SW 1271 (cell line): ENCODE measurements at regions not wholly inside any gene's neighbourhood (a gene's known extent, or its start where the extent isn't known, plus 50 kb on each side); places are given as distances from the start of the nearest gene placed in this dataset.

Experiments
- DNase-seq, 2 experiments: peaks; one replicate each; lab custom pipeline; 2025; lab: John Stamatoyannopoulos, UW

DNA sequence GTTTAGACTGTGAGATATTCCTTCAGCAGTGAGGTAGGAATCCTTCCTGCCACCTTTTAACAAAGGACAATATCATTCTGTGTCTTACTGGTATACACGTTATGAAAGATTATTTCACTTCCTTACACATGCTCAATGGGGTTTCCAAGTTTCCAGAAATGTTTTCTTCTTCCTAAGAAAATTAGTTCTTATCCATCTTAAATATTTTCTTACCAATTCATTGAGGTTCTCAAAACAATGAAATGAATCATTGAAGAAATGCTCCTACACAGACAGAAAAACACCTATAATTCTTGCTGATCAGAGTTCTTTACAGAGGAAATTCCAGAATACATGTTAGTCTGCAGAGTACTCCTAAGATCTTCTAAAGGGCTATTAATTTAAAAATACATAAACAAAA is 51.4 kb upstream of the SEC61G start:
- no peak for DNase-seq

DNA sequence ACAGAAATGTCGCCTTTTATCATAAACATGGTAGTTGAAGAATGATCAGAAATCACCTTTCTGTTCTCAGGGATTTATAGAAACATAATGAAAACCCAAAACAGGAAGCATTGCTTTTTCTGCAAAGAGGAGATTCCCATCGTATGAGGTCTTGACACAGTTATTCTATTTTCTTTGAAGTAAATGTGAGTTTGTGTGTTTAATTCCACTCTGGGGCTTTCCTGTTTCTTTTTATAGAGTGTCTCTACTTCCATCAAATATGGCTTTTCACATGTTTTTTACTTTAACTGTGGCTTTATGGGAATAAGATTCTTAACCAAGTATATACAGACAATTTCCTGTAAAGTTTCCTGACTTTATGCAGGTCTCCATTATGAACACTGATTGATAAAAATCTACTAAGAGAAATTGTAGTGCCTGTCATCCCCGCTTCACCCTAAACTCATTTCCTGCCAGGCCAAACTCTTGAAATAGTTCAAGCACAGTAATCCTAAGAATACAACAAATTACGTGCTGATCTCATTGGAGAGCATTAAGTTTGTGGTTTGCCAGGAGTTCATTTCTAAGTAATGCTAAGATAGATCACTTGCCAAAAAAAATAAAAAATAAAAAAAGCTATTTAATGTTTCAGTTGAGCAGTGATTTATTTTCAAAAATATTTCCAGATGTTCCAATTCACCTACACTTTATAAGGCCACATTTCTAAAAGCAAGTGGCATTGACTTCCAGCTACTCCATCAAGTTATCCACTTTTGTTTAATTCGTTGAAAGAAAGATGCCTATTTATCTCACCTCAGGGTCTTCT is 52.2 kb upstream of the SEC61G start:
- no peak for DNase-seq

DNA sequence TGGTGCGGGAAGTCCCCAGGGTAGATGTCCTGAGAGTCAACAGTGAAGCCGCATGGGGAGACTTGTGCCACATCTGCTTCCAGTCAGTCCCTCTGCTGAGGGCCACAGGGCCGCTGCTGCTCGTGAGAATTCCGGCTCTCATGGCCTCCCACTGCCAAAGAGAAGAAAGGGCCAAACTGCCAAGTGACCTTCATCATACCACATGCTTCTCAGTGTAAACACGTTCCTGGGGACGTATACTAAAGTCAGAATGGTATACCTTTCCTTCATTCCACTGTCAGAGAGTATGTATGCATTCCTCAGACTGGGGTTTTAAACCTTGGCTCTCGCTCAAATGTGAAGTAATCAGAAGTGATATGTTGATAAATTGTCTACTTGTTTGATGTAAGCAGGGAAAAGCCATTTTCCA is 52.8 kb upstream of the SEC61G start:
- DNase-seq = no peak

DNA sequence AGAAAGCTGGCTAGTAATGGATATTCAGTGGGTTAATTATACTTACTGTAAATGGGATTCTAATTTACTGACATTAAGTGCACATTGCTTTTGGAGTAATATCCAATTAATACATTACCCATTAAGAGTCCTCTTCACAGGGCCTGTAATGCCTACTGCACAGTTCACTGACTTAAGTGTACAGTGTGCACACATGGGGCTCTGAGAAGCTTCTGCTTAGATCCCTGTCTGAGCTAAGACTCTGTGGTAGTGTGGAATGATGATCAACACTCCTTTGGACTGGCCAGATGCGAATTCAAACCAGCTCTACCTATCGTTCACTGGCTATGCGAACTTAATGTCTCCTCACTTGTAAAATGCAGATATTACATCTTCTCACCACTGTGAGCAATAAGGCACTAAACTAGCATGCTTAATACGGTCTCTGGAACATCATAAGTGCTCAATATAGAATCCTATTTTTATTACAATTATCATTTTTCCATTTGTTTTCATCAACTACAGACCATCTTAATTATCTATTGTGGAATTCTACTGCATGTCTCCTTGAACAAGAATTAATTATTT is 53.8 kb upstream of the SEC61G start:
- no peak for DNase-seq

DNA sequence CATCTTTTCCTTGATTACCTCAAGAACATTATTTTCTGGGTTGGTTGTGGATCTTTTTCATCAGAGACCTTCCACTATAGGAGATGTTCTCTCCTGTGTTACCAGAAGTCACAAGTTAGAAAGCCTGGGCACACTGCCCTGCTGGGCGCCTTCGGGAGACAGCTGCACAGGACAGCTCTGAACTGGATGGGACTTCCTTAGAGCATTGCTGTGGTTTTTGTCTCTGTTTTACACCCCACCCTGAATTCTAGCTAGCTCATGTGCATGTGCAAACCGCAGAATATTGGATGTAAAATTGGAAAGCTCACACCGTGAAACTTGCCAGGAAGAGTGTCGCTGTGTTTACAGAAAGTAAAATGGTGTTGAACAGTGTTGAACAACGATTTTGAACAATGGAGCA is 54.4 kb upstream of the SEC61G start:
- DNase-seq = no peak

DNA sequence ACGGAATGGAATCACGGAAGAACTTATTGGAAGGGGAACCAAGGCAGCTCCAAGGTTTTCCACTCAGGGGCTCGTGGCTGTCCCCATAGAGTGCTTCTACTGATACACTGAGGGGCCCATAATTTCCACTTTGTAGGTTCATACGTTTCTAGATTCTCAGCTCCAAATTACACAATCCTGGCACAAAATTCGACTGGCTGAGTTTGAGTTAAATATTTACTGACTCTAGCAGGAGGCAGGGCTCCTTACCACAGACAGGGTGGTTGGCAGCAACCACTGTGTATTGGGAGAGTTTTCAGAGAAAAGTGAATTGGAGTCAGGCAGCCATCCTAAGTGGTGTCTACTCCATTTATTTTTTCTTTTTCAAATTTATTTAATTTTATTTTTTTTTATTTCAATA is 55.4 kb upstream of the SEC61G start:
- no peak for DNase-seq

DNA sequence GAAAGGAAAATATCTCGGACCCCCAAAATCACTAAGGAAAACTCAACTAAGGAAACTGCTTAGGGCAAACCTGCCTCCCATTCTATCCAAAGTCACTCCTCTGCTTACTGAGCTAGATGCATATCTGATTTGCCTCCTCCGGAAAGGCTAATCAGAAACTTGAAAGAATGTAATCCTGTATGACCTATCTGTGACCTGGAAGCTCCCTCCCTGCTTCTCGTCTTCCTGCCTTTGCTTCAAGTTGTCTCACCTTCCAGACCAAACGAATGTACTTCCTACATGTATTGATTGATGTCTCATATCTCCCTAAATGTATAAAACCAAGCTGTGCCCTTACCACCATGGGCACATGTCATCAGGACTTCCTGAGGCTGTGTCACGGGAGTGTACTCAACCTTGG is 58.1 kb upstream of the SEC61G start:
- DNase-seq = no peak

DNA sequence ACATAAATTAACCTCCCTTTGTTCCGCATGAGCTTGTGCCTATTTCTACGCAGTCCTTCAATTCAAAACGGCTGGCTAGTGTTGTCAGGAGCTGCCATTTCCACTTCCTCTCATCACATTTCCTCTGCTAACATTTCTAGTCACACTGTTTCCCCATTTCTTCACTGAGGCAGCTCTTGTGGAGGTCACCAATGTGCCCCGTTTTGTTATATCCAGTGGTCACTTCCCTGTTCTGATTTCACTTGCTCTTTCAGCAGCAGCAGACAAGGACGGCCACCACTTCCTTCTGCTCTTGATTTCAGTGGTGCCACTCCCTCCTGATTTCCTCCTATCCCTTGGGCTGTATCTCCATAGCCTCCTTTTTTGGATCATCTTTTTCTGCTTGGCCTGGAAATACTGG is 64.8 kb upstream of the SEC61G start:
- no peak for DNase-seq

DNA sequence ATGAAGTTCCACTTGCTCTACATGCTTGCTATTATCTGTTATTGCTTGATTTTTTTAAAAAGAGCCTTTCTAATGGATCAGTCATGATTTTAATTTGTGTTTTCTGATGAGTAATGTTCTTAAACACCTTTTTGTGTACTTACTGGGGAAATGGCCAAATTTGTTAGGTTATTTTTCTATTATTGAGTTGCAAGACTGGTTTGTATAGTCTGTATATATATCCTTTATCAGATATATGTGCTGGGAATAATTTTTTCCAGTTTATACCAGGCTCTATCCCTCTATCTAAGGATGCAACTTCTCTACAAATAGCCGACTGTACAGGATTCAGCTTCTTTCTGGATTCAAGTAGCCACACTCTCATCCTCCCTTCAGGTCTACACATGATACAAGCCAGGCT is 65.6 kb upstream of the SEC61G start:
- DNase-seq = no peak

DNA sequence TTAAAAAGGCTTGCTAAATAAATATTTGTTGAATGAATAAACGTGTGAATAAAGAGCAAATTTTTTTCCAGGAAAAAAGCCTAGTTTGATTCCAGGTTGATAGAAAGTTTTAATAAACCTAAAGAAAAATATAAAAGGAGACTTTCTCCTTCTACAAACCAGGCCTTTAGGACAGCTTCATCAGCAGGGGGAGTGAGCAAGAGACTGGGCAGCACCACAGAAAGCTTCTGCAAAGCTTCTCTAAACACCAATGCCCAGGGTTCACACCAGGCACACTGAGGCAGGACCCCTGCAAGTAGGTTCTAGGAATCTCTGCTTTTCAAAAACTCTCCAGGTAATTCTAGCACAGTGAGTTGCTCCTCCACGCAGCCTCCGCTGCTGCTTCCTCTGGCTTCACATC is 66.4 kb upstream of the SEC61G start:
- DNase-seq = no peak

DNA sequence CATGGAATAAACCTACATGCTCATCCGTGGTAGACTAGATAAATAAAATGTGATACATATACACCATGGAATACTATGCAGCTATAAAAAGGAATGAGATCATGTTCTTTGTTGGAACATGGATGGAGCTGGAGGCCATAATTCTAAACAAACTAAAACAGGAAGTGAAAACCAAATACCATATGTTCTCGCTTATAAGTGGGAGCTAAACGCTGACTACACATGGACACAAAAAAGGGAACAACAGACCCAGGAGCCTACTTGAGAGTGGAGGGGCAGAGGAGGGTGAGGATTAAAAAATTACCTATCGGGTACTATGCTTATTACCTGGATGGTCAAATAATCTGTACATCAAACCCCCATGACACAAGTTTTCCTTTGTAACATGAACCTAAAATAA is 68.7 kb upstream of the SEC61G start:
- no peak for DNase-seq

DNA sequence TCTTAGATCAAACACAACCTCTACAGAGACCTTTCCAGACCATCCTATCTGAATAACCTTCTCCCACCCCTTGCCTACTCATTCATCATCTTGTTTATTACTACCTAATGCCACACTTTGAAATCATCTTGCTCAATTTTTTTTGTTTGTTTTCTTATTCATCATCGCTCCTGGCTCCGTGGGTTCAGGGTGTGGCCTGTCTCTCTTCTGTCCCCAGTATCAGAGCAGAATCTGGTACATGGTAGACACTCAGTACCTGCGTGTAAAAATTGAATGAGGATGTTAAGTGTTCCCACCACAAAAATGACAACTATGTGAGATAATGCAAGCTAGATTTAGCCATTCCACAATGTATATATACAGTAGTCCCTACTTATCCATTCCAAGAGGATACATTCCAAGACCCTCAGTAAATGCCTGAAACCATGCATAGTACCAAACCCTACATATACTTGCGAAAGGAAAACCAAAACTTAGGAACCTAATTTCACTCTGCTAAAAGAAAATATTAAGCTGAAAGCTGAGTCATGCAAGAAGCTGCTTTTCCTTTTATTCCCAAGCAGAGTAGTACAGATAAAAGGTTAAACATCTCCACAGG is 72.1 kb upstream of the SEC61G start:
- DNase-seq = peak in 1 of 2 experiments; percentile 68

DNA sequence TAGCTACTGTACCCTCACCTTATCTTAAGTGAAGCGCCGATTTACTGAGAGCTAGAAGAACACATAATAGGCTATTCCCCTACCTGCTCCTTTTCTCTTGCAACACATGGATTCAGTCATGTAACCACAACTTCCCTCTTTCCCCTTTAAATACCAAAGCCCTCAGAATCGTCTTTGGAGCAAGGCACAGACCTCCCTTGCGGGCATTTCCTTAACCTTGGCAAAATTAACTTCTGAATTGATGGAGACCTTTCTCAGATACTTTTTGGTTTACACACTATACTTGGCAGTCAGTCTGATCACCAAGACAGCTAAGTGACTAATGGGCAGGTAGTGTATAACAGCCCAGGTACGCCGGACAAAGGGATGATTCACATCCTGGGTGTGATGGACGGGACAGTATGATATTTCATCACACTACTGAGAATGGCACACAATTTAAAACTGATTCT is 72.7 kb upstream of the SEC61G start:
- DNase-seq = peak in 1 of 2 experiments; percentile 53

DNA sequence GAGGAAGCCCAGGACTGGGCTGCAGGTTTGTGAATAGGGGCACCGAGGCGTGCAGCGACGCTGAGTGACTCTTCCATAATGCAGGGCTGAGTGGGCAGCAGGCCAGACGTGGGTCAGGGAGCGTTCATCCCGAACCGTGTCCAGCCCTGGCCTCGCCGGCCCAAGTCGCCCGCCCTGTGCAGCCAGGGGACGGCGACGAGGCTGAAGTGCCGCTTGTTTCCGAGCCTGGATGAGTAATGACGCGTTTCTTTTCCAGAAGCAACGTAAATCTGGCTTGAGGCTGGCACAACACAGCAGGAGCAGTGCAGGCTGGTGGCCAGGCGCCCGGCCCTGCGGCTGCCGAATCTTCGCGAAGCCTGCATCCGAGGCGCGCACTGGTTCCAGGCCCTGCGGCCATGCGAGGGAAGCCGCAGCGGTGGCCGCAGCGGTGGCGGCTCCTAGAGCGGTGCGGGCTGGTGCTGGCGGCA is 74.0 kb upstream of the SEC61G start:
- no peak for DNase-seq

DNA sequence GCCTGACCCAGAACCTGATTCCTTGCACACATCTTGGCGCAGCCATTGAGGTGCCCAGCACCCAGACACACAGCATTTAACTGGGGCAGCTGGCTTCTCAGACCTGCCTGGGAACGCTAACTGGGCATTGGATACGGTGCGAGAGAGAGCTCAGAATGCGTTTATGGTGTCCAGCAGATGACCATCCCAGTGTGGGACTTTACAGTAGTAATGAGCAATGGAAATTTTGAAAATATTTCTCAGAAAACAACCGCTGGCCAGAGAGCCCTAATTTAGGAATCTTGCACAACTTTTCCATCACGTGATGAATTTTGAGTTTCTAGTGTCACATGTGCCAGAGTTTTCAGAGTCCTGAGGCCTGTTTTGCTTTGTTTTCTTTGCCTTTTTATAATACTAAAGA is 78.2 kb upstream of the SEC61G start:
- no peak for DNase-seq

DNA sequence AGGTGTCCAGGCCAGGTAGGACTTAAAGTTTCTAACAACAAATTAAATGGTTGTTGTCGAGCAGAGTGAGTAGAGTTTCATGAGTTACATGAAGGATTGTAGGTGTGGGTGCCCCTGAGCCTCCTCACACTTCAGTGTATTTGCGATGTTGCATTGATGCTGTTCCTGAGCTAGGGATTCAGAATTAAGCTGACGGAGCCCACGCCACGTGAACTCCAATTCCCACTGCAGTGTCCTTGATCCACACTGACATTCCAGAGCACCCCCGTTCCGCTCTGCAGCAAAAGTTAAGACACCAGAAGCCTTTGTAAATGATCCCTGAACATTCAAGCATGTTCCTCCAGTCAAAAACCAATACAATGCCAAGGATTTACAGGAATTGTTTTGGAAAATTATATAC is 78.8 kb upstream of the SEC61G start:
- no peak for DNase-seq

DNA sequence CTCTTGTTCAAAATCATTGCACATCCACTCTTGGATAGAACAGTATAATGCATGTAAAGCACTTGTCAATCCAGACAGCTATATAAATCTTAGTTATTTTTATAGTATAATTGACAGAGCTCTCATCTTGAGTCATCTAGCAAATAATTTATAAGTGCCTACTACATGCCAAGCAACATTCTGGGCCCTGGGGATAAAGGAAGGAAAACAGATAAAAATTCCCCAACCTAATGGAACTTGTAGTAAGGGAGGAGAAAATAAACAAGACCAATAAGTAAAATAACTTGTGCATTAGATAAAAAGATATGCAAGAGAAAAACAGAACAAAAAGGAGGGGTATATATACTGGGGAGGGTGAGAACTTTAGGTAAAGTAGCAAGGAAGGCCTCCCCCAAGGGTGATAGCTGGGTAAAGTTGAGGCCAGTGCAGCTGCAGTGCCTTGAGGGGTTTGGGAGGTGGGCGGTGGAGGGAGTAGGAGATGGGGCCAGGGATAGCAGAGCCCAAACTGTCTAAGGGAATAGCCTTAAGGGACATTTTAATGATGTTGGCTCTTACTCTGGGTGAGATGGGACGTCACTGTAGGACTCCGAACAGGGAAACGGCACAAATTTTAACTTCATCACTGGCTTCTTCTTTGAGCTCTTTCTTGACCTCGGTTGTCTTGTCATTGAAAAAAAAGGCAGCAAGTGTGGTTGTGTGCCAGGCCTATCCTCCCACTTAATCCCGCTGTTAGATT is 79.3 kb upstream of the SEC61G start:
- DNase-seq = no peak

DNA sequence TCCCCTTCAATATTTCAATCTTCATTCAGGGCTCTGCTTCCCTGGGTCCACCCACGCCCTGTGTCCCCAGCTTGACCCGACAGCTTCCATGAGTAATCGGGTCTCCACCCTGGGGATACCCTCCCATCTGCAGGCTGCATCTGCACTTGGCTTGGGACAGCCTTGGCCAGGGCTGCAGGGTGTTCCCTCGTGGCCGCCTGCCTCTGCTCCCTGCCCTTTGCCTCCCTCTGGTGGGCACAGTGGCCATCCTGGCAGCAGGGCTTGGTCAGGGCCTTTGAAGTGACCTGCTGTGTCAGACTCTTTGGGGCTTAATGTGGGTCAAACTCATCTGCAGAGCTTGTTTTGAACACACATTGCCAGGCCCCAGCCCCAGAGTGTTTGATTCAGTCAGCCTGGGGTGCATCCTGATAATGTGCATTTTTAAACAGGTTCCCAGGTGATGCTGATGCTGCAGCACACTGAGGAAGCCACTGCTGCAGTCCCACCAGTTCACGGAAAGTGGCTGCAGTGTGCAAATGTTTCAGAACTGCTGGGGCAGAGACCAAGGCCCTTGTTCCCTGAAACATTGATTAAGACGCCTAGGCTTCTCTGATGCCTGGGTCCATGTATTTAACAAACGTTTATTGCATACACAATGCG is 80.7 kb upstream of the SEC61G start:
- peak in 1 of 2 experiments; percentile 56 for DNase-seq

DNA sequence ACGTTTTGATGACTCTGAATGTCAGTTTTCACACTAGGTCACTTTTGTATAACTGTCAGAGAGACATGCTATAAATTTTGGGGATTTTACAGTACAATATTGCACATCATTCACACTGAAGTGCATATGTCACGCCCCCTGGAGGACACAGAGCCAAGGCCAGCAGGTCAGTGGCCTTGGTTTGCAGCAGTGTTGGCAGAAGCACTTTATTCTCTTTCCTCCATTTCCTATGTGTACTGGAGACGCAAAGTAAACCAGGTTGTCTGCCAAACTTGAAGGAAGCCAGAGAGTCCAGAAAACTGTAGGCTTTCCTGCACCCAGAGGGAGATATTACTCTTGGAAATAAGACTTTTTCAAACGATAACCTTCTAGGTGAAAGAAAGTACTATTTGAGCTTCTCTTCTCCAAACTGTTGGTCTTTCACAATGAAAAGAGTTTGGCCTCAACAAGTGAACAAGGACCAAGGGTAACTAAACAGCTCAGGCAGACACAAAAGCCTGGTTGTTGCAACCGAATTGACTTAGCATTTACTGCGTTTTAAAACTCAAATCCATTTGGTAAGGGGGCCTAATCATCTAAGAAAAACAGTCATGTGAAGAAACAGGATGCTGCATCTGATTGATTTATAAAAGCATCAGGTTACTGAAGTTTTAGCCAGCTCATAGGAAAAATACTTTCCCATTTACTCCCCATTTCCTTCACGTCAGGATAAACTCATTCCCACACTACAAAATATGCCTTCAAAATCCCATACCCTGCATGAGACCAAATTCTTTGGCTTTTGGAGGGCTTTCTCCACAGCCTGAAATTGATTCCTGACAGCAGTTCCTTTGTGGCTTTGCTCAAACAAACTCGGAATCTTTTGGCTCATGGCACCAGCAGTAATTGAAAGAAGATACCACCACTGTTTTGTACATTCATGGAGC is 83.0 kb upstream of the SEC61G start:
- DNase-seq = peak in 1 of 2 experiments; percentile 26

DNA sequence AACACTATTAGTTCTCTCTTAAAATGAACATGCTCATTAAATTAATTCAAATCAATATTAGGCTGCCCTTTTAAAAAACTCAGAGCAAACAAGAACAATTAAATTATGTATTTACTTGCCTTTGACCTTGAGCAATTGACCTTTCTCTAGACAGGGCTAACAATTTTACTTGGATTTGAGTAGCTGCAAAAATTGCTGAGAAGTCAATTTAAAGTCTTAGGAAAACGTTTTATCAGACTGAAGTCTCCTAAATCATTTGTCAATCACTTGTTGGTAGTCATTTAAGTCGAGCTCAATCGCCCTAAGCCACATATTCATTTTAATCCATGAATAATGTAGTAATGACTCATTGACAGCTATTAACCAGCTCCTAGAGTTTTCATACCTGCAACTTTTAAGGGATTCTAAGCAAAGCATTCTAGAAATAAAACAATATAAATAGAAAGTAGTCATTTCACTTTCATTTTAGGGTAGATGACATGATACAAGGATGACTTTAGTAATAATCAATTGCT is 84.9 kb upstream of the SEC61G start:
- DNase-seq = no peak

DNA sequence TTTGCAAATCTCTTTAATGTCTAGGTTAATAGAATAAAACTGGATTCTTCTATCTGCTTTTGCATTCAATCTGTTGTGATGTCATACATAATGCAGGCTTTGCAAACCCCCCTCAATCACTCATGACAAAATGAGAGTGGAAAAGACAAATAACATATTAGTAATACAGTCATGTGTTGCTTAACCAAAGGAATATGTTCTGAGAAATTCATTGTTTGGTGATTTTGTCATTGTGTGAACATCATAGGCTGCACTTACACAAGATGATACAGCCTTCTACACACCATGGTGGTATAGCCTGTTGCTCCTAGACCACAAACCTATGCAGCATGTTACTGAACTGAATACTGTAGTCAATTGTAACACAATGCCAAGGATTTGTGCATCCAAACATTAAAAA is 87.3 kb upstream of the SEC61G start:
- DNase-seq = no peak
